NCI-H1092 (cell line): ENCODE measurements at regions not wholly inside any gene's neighbourhood (a gene's known extent, or its start where the extent isn't known, plus 50 kb on each side); places are given as distances from the start of the nearest gene placed in this dataset.
A peak's percentile ranks its signal among the peaks of the same experiment; 100 is the strongest.
"Not testable (repeated sequence)": the region's sequence is repeated elsewhere in the genome, so short reads cannot be mapped to it uniquely, and the experiment has no call there.

Experiments used
- DNase-seq: peaks from one replicate; lab custom pipeline; 2025; lab: John Stamatoyannopoulos, UW

DNA sequence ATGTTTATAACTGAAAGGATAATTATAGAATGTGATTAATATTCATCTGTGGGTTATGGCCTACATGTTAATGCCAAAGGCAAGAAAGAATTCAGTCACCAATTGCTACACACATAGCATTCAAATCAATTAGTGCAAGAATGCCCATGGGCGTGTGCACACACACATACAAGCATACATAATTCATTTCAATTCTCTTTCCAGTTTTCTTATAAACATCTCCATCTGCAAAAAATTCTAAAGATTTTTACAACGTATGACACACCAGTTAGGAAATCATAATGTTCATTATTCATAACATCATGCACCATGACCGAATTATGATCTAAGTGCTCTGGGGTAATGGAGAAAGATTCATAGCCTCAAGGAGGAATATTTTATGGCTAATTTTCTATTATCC, 111.0 kb upstream of the ADTRP start:
- DNase-seq, result no peak

DNA sequence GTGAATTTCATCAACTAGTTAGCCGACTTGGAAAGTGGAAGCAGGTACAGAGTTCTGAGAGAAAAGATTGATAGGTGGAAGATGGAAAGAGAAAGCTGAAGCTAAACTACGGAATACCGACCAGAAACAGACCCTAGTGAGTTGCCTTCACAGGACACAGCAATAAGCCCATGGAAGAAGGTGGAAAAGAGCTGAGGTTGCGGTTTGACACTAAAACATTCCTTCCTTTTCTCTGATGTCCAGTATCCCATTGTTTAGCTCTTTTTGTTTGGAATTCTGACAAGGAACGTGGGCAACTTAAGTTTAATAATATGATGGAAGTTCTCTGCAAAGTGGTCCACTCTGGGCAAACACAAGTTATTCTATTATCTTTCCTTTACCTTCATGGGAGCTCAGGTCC, 110.1 kb upstream of the ADTRP start:
- no peak for DNase-seq

DNA sequence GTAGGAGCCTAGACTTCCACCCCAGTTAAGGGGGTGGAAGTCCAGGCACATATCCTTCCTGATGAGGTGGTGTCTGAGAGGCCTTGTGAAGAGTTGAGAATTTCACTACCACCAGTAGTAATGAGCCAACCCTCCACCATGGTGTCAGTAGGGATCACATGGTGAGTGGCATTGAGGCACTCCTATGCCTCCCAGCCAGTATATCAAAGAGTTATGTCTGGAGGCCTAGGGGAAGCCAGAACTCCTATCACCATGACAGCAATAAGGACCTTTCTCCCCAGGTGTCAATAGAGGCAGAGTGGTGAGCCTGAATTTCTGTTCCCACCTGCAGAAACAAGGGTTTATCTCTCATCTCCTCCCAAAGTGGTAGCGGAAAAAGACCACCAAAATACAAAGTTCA, 106.6 kb upstream of the ADTRP start:
- DNase-seq, result no peak

- DNase-seq, result not testable (repeated sequence)
These were observed 104.9 kb upstream of the ADTRP start for GRCh38 chr6:11883471-11883870.

- DNase-seq, result not testable (repeated sequence)
These were observed 101.6 kb upstream of the ADTRP start for GRCh38 chr6:11880156-11880555.

- no peak for DNase-seq
These were observed 100.1 kb upstream of the ADTRP start for GRCh38 chr6:11878735-11879134.

- DNase-seq, result no peak
These were observed 99.4 kb upstream of the ADTRP start for GRCh38 chr6:11878029-11878428.

DNA sequence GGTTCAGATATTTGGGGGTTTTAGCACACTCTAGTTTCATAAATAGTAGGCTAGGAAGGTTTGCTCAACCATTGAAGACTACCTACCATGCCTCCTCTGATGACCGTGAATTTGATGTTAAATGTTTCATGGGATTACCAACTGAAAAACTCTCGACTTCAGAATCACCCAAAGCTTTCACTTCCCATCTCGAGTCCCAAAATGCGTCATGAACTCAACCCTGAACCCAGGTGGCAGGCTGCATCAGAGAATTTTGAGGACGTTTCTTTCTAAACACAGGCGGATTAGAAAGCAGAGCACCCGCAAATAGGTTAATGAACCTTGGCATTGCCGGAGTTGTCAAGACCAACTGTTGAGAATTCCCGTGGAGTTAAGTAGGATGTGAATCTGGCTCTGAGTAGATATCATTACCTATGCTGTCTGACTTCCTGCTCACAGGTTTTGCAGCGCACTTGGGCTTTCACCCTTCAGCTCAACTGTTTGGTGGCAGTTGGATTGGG, 98.4 kb upstream of the ADTRP start:
- DNase-seq, result no peak

DNA sequence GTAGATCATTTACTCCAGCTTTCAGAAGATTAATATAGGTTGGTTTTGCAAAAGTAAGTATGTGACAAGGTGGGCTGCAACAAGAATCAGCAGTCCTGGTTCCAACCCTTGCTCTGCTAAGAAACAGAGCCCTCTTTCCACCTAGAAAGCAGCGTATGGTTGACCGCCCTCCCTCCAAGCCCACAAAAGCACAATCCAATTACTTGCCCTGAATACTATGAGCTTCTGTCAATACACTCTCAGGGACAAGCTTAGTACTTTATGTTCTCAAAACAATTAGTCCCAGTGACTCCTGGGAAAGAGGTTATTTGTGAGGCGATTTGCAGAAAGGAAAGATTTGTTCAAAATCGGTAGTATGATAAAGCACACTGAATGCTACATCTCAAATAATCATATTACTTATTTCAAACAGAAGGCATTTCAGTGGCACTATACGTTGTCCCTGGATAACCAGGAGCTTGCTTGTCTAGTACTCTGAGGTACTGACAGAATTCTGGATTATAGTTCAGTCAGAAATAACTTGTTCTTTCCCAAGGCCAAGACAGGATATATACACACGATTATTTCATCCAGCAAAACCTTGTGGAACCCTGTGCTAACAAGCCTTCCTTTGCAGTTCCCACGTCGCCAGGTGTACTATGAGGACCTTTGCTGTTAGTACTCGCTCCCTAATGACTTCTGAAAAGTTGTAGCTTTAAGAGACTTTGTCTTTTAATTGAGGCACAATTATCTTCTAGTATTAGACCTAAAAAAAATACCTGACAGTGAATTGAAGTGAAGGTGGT, 96.9 kb upstream of the ADTRP start:
- DNase-seq, result no peak

- DNase-seq, result no peak
These were observed 91.2 kb upstream of the ADTRP start for GRCh38 chr6:11869672-11870340.

GRCh38 chr6:11868392-11868791, 89.8 kb upstream of the ADTRP start:
- DNase-seq, result no peak

GRCh38 chr6:11865680-11866300, 87.2 kb upstream of the ADTRP start:
- no peak for DNase-seq

- DNase-seq, result no peak
These were observed 79.8 kb upstream of the ADTRP start for GRCh38 chr6:11858439-11858838.

GRCh38 chr6:11855743-11856142, 77.1 kb upstream of the ADTRP start:
- DNase-seq, result no peak

DNA sequence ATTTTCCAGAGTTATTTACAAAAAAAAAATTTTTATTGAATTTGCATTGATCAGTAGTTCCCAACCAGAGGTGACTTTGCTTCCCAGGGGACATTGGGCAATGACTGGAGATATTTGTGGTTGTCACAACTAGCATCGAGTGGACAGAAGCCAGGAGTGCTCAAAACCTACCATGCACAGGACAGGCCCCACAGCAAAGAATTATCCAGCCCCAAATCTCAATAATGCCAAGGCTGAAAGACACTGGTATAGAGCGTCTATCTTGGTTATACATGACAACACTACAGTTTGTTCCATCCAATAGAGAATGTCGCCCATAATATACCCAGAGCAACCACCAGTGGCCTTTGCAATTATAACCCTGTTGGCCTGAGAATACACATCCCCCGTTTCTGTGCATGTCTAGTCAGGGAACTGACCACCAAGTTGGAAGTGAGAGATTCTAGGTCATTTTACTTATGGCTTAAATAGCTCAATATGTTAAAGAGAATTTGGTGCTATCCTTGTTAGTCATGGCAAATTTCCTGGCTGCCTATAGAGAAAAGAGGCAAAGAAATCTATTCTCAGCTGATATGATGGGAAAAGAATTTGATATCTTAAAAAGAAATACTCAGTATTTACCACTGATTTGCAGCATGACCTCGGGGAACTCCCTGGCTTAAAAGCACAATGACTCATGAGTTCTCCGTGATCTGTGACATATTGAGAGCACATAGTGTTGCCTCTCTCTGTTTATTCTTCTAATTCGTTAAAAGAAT, 76.0 kb upstream of the ADTRP start:
- no peak for DNase-seq

- no peak for DNase-seq
These were observed 75.2 kb upstream of the ADTRP start for GRCh38 chr6:11853678-11854407.

GRCh38 chr6:11852061-11852651, 73.6 kb upstream of the ADTRP start:
- DNase-seq, result no peak

GRCh38 chr6:11851387-11851786, 72.8 kb upstream of the ADTRP start:
- DNase-seq, result no peak

DNA sequence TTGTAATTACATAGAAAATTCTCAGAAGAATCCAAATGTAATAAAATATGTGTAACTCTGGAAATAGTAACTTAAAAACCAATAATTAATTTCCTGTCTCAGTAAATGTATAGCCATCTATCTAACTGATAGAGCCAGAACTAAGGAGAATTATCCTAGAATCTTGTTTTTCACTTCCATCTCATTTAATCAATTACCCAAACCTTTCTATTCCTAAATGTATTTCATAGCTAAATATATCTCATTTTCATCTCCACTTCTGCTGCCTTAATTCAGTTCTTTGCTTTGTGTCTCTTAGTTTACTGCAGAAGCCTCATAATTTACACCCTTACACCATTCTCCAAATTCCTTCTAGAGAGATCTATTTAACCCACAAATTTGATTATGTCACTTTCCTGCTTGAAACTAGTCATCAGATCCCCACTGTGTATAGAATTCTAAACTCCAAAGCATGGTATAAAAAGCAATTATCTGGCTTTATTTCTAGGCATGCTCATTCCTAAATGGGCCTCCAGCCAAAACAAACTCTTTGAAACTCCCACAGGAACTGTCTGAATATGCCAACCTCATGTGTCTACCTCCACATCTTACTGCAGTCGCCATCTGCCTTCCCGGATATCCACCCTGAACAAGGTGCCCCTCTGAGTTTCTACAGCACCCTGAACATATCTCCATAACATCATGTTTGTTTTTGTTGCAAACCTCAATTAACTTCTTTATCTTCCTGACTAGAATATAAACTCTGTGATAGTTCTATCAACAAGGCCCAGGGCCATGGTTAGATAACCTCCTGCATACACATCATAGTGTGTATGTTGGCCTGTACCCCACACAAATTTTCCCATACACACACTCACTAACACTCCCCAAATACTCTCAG, 70.5 kb upstream of the ADTRP start:
- peak; percentile 15 for DNase-seq

DNA sequence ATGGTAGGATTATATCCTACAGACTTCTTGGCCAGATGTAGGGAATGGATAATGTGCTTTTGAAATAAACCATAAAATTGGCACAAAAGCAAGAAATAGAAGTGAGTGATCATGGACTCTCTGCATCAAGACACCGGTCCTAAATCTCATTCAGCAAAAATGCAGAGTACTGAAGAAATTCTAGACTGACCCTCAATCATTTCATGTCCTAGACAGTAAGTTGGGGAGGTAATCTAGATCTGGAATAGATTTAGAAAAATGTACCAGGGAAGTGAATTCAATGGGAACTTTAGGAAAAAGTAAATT, 69.7 kb upstream of the ADTRP start:
- DNase-seq, result no peak
